ENCODE measurements at regions not wholly inside any gene's neighbourhood (a gene's known extent, or its start where the extent isn't known, plus 50 kb on each side); places are given as distances from the start of the nearest gene placed in this dataset.
"Not testable (repeated sequence)": the region's sequence is repeated elsewhere in the genome, so short reads cannot be mapped to it uniquely, and the experiment has no call there.

DNA sequence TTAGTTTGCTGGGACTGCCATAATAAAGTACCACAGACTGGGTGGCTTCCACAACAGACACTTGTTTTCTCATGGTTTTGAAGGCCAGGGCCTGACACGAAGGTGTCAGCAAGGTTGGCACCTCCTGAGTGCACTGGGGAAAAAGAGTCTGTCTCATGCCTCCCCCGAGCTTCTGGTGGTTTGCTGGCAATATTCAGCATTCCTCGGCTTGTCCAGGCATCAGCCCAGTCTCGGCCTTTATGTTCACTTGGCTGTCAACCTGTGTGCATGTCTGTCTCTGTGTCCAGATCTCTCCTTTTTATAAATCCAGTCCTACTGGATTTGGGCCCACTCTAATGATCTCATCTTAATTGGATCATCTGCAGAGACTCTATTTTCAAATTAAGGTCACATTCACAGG is 72.6 kb downstream of the DOP1B start:
- Histone ChIP-seq H3K27me3 (ENCODE audit: insufficient read depth) (no peaks in the 10 kb centered on the region), H3F3A (replicated peaks; ENCODE audit: insufficient read depth) (no peaks in the 10 kb centered on the region), H4K20me1 (ENCODE audit: insufficient read depth) (no peaks in the 10 kb centered on the region), H3K4me1 (ENCODE audit: control insufficient read depth in 1 of 2, insufficient read depth in 2 of 2, low read depth in 1 of 2, low read length in 1 of 2) (no peaks in the 10 kb centered on the region), H2AFZ (ENCODE audit: low read depth) (no peak overlapping the region), H3K36me3 (replicated peaks in 1 of 2; ENCODE audit: control insufficient read depth in 1 of 2, insufficient read depth in 2 of 2, low read length in 1 of 2) (peaks cover 9 to 16% of the 10 kb centered on the region in 2 experiments), H3K9me3 (no peaks in the 10 kb centered on the region), H3K27ac (ENCODE audit: low read depth in 2 of 2, low read length in 1 of 2) (no peak overlapping the region), H3K9me2 (no peaks in the 10 kb centered on the region), H3K79me2 (ENCODE audit: insufficient read depth) (no peaks in the 10 kb centered on the region), H3K4me2 (no peak overlapping the region), H3K9ac (no peak overlapping the region), H3K4me3 (ENCODE audit: low read depth in 2 of 2, low read length in 1 of 2) (no peak overlapping the region)
- TF ChIP-seq CHD2 (IDR thresholded peaks at IDR 0.05; ENCODE audit: low read length, partially characterized antibody) (no peak), RXRA (IDR thresholded peaks at IDR 0.05; ENCODE audit: borderline replicate concordance, low read depth) (no peak), TEAD4 (IDR thresholded peaks at IDR 0.05; ENCODE audit: borderline replicate concordance, insufficient read depth) (no peak), NRF1 (IDR thresholded peaks at IDR 0.05; ENCODE audit: low read depth, low read length) (no peak), RCOR1 (IDR thresholded peaks at IDR 0.05; ENCODE audit: low read length) (no peak), FOXM1 (IDR thresholded peaks at IDR 0.05; ENCODE audit: low read depth) (no peak), FOXJ3 (CRISPR knock-in tag; IDR thresholded peaks at IDR 0.05) (no peak), MXI1 (IDR thresholded peaks at IDR 0.05; ENCODE audit: low read depth, low read length) (no peak), RAD21 (IDR thresholded peaks at IDR 0.05; ENCODE audit: low read length) (no peak)
- TF ChIP-seq, protein P1, sequence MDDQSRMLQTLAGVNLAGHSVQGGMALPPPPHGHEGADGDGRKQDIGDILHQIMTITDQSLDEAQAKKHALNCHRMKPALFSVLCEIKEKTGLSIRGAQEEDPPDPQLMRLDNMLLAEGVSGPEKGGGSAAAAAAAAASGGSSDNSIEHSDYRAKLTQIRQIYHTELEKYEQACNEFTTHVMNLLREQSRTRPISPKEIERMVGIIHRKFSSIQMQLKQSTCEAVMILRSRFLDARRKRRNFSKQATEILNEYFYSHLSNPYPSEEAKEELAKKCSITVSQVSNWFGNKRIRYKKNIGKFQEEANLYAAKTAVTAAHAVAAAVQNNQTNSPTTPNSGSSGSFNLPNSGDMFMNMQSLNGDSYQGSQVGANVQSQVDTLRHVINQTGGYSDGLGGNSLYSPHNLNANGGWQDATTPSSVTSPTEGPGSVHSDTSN (IDR thresholded peaks at IDR 0.05), result no peak
- TF ChIP-seq, protein P2, sequence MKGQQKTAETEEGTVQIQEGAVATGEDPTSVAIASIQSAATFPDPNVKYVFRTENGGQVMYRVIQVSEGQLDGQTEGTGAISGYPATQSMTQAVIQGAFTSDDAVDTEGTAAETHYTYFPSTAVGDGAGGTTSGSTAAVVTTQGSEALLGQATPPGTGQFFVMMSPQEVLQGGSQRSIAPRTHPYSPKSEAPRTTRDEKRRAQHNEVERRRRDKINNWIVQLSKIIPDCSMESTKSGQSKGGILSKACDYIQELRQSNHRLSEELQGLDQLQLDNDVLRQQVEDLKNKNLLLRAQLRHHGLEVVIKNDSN (IDR thresholded peaks at IDR 0.05; ENCODE audit: borderline replicate concordance, low read depth), result no peak
- TF ChIP-seq, protein P3, sequence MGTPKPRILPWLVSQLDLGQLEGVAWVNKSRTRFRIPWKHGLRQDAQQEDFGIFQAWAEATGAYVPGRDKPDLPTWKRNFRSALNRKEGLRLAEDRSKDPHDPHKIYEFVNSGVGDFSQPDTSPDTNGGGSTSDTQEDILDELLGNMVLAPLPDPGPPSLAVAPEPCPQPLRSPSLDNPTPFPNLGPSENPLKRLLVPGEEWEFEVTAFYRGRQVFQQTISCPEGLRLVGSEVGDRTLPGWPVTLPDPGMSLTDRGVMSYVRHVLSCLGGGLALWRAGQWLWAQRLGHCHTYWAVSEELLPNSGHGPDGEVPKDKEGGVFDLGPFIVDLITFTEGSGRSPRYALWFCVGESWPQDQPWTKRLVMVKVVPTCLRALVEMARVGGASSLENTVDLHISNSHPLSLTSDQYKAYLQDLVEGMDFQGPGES (IDR thresholded peaks at IDR 0.05; ENCODE audit: low read depth, low read length), result no peak
- TF ChIP-seq, protein P4, sequence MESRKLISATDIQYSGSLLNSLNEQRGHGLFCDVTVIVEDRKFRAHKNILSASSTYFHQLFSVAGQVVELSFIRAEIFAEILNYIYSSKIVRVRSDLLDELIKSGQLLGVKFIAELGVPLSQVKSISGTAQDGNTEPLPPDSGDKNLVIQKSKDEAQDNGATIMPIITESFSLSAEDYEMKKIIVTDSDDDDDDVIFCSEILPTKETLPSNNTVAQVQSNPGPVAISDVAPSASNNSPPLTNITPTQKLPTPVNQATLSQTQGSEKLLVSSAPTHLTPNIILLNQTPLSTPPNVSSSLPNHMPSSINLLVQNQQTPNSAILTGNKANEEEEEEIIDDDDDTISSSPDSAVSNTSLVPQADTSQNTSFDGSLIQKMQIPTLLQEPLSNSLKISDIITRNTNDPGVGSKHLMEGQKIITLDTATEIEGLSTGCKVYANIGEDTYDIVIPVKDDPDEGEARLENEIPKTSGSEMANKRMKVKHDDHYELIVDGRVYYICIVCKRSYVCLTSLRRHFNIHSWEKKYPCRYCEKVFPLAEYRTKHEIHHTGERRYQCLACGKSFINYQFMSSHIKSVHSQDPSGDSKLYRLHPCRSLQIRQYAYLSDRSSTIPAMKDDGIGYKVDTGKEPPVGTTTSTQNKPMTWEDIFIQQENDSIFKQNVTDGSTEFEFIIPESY (IDR thresholded peaks at IDR 0.05; ENCODE audit: borderline replicate concordance, low read depth), result no peak
- TF ChIP-seq, protein P5, sequence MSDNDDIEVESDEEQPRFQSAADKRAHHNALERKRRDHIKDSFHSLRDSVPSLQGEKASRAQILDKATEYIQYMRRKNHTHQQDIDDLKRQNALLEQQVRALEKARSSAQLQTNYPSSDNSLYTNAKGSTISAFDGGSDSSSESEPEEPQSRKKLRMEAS (IDR thresholded peaks at IDR 0.05; ENCODE audit: low read depth), result no peak
- 87% methylated on average over 2 of the region's 4 CpGs for WGBS (ENCODE audit: low lambda C conversion rate)
- ChIA-PET CTCF (interaction anchor here (1.6 kb wide), 1 partner anchor 11 kb away, joined by 3 read pairs; no protein-coding TSS in a partner anchor), POLR2A (no interaction called here)
- no peak for DNase-seq

DNA sequence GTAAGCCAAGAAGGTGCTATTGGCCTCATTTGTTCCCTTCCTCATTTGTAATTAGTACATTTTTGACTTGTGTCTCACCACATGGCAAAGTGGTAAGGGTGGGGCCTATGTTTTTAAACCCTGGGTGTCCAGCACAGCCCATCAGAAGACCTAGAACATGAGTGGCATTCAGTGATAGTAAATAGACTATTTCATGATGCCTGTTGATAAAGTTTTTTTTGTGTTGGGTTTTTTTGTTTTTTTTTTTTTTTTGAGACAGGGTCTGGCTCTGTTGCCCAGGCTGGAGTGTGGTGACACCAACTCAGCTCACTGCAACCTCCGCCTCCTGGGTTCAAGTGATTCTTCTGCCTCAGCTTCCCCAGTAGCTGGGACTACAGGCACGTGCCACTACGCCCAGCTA is 74.8 kb downstream of the DOP1B start:
- H3K9ac ChIP-seq; H3K9me3 ChIP-seq; H4K20me1 ChIP-seq (ENCODE audit: insufficient read depth); H3K36me3 ChIP-seq (replicated peaks in 1 of 2; ENCODE audit: control insufficient read depth in 1 of 2, insufficient read depth in 2 of 2, low read length in 1 of 2); H2AFZ ChIP-seq (ENCODE audit: low read depth); POLR2A ChIA-PET; H3K9me2 ChIP-seq; H3K79me2 ChIP-seq (ENCODE audit: insufficient read depth); H3K4me3 ChIP-seq (ENCODE audit: low read depth in 2 of 2, low read length in 1 of 2); H3K27me3 ChIP-seq (ENCODE audit: insufficient read depth); H3K27ac ChIP-seq (ENCODE audit: low read depth in 2 of 2, low read length in 1 of 2); DNase-seq; H3K4me1 ChIP-seq (ENCODE audit: control insufficient read depth in 1 of 2, insufficient read depth in 2 of 2, low read depth in 1 of 2, low read length in 1 of 2); H3F3A ChIP-seq (replicated peaks; ENCODE audit: insufficient read depth); H3K4me2 ChIP-seq: not testable (repeated sequence)
- 98% methylated on average over 3 of the region's 3 CpGs for WGBS (ENCODE audit: low lambda C conversion rate)
- CTCF ChIA-PET, result interaction anchor here (1.3 kb wide), 1 partner anchor 28 kb away, joined by 3 read pairs; no protein-coding TSS in a partner anchor

Data from SK-N-SH (cell line).